ENCODE measurements at regions not wholly inside any gene's neighbourhood (a gene's known extent, or its start where the extent isn't known, plus 50 kb on each side); places are given as distances from the start of the nearest gene placed in this dataset.

DNA sequence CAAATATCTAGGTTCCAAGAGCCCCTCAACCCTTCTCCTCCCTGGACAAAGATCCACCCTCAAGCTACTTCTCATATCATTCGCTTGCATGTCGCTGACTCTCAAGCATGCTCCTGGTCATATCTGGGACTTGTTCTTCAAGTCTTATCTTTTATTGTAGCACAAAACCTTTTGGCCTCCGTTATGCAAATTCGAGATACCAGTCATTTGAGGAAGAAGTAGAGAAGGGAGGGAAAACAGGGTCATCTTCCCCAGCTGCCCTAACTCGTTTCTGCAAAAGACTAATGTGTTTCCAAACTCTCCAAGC, 63.8 kb upstream of the ETS2 start:
- DNase-seq (ENCODE audit: low read depth), result no peak

DNA sequence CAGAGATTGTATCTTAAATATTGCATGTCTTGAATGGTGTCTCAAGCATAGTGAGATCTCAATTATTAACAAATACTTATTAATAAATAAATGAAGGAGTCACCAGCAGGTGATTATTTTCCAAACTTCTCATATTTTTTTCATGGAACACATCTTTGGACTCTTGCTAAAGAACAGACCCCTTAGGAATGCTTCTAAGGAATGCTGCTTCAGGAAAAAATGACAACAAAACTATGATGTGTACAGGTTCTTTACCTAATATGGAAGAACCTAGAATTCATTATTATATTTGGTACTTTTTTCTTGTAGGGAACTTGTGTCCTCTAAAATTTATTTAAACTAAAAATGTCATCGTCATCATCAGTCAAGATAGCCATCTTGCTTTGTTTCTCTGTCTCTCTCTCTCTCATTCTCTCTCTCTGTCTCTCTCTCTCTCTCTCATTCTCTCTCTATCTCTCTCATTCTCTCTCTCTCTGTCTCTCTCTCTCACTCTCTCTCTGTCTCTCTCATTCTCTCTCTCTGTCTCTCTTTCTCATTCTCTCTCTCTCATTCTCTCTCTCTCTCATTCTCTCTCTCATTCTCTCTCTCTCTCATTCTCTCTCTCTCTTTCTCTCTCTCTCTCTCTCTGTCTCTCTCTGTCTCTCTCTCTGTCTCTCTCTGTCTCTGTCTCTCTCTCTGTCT, 63.0 kb upstream of the ETS2 start:
- no peak for DNase-seq (ENCODE audit: low read depth)

- DNase-seq (ENCODE audit: low read depth), result no peak
Measured at GRCh38 chr21:38743772-38744529, 61.8 kb upstream of the ETS2 start.

DNA sequence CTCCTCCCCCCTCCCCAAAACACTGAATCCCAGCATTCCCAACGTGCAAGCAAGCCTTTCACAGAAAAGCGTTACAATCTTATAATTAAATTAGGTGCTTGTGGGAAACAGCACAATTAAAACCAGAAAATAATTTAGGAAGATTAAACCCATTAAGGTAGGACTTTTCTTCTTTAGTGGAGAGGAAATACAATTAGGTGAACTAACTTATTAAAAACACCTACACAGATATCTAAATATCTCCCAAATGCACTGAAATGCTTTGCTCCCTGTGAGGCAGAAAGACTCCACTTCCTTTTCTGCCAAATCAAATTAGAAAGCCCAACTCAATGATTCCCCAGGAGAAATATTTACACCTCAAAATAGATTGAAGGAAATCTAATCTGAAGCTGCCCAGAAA, 60.9 kb upstream of the ETS2 start:
- DNase-seq (ENCODE audit: low read depth), result no peak

DNA sequence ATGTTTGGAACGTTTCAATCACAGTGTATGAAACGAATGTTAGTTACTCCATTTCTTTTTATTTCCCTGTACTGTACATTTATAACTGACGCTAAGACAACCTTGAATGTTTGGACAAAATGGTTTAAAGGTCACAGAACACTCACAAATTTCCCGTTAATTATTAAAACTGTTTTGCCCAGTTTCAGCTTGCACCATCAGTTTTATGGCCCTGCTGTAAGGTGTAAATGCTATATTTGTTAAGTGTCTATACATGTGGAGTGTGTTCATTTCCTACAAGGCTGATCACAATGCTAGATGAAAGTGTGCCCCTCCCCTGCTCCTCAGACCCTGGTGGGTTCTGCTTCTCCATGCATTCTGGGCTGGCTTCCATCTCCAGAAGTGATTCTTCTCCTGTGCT, 57.9 kb upstream of the ETS2 start:
- no peak for DNase-seq (ENCODE audit: low read depth)

GRCh38 chr21:38751379-38752050, 54.2 kb upstream of the ETS2 start:
- no peak for DNase-seq (ENCODE audit: low read depth)

DNA sequence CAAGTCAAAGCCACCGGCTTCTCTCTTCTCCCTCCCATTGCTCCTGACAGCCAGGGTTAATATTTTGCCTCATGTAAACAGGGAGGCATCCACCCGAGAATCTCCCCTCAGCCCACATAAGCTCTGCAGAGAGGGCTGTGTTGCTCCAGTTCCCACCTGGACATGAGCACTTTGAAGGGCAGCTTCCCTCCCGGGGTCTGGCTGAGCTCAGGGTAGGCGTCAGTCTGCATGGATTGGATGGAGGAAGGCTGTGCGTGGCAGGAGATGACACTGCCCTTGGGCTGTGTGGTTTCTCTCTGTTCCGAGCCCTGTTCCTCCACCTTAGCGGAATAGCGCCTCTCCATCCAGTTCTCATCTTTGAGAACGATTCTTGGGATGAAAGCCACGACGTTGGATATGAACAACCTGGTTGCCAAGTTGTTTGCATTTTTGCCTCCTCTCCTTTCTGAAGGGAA, 53.7 kb upstream of the ETS2 start:
- no peak for DNase-seq (ENCODE audit: low read depth)

- no peak for DNase-seq (ENCODE audit: low read depth)
Measured at GRCh38 chr21:38753114-38753513, 52.6 kb upstream of the ETS2 start.

DNA sequence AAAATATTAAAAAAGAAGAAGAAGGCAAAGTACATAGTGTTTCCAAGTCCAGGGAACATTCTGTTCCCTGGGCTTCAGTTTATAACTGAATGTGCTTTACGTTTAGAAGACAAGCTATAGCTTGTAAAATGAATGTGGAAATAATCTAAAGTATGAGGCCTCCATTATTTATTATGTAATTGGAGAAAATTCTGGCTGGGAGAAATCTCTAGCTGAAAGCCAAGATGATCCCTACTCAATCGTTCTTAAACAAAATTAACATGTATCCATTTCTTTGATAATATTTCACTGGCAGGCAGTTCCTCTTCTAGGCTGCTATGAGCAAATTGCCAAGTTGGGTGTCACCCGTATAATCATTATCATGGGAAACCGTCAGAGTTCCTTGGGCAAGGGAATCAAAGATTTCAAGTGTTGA, 52.2 kb upstream of the ETS2 start:
- DNase-seq (ENCODE audit: low read depth), result no peak
